ENCODE measurements at regions not wholly inside any gene's neighbourhood (a gene's known extent, or its start where the extent isn't known, plus 50 kb on each side); places are given as distances from the start of the nearest gene placed in this dataset.

DNA sequence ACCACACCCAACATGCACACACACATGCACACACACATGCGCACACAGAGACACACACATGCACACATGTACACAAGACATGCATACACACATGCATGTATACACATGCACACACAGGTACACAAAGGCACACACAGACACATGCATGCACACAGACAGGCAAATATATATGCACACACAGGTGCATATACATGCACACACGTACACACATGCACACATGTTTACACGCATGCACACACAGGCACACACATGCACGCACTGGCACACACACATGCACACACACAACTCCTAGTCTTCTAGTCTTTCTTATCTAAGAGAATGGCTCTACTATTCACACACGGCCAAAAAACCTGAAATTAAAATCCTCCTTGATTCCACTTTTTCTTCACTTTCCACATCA, 222.7 kb upstream of the PLD5 start:
- no peak for DNase-seq (ENCODE audit: low spot score)
- H3K4me3 ChIP-seq: no peak overlapping the region

DNA sequence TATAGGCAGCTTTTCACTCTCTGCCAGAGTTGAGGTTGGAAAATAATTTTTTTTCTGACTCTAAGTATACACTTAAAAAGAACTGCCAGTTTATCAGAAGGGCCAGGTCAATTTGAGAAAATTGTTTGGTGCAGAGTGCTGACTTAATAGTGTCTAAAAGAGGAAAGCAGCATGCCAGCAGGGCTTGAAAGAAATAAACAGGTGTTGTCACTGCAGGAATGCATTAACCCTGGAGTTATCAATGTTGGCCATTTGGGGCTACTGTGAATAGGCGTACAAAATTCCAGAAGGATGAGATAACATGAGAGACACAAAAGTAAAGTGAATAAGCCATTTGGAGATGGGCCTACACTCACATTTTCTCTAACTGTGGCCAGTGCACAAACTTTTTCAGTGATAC, 220.6 kb upstream of the PLD5 start:
- H3K27ac ChIP-seq: no peak overlapping the region
- DNase-seq (ENCODE audit: low spot score): no peak
- TF ChIP-seq, protein P1, sequence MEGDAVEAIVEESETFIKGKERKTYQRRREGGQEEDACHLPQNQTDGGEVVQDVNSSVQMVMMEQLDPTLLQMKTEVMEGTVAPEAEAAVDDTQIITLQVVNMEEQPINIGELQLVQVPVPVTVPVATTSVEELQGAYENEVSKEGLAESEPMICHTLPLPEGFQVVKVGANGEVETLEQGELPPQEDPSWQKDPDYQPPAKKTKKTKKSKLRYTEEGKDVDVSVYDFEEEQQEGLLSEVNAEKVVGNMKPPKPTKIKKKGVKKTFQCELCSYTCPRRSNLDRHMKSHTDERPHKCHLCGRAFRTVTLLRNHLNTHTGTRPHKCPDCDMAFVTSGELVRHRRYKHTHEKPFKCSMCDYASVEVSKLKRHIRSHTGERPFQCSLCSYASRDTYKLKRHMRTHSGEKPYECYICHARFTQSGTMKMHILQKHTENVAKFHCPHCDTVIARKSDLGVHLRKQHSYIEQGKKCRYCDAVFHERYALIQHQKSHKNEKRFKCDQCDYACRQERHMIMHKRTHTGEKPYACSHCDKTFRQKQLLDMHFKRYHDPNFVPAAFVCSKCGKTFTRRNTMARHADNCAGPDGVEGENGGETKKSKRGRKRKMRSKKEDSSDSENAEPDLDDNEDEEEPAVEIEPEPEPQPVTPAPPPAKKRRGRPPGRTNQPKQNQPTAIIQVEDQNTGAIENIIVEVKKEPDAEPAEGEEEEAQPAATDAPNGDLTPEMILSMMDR (IDR thresholded peaks at IDR 0.05): no peak
- H3K4me3 ChIP-seq: no peak overlapping the region

More for the DNA sequence above, 222.7 kb upstream of the PLD5 start:
- H3K27ac ChIP-seq: no peak overlapping the region
- TF ChIP-seq, protein P1 (IDR thresholded peaks at IDR 0.05): no peak

DNA sequence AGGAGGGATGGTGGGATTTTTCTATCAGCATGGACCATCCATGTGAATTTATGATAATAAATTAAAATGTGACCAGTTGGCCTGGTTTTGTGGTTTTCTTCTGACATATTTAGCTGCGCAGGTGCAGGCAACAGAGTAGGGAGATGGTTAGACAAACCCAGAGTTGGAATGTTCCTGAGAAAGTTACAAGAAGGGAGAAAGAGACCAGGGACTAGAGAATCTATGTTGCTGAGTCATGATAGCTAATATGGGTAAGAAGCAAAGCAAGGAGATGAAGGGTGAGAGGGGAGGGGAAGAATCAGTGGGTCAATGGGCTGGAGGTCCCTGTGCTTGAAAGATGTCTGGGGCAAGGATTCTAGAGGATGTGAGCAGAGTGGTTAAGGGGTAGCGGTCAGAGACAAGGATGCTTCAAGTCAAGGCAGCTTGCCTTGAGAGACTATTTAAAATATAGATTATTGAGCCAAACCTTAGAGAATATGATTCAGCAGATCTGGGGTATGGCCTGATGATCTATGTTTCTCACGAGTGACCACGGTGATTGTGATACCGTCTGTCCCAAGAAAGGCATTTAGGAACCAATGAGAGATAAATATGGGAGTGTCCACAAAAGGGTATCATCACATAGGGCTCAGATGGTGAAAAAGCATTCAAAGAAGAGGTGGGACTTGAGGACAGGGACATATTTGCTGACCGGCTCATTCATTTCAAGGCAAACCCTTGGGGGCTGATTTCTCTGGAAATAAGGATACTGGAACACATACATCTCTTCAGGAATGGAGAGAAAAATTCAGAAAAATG, 219.7 kb upstream of the PLD5 start:
- TF ChIP-seq, protein P1 (IDR thresholded peaks at IDR 0.05): no peak

DNA sequence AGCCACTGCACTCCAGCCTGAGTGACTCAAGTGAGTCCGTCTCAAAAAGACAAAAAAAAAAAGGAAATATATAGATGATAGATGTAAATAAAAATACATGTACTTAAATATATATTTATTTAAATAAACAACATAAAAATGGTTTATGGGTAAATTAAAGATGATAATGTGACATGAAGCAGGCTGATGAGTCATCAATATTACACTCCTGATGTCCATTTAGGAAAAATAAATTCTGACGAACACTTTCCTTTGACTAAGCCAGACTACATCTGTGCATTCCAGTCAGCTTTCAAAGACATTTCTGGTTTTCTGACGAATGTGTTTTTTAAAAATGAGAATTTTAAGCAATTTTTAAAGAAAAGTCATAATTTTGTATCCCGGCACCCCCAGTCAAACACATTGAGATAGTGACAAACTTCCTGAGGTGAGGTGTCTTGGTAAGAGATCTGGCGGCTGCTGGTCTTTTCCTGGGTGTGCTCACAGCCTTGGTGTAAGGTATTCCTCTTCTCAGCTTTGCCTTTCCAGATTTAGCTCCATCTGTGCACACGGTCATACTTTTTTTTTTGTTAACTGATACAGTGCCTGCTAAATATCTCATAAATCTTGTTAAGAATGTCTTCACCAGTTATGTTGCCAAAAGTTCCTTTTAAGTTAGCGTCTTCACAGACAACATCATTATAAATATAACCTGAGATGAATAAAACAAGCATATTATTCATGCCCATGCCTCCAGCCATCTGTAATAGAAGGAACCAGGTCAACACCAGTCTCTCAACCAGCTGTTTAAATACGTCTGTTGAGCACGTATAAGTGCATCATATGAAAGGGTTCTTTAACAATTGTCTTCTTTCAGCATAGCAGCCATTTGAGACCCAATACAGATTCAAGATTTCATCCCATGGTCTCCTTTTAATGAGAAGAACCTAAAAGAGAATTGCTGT, 214.5 kb upstream of the PLD5 start:
- no peak overlapping the region for H3K27ac ChIP-seq
- TF ChIP-seq, protein P1 (IDR thresholded peaks at IDR 0.05): no peak
- DNase-seq (ENCODE audit: low spot score): no peak
- no peak overlapping the region for H3K4me3 ChIP-seq

More for the DNA sequence above, 219.7 kb upstream of the PLD5 start:
- H3K27ac ChIP-seq: no peak overlapping the region
- no peak overlapping the region for H3K4me3 ChIP-seq
- no peak for DNase-seq (ENCODE audit: low spot score)

DNA sequence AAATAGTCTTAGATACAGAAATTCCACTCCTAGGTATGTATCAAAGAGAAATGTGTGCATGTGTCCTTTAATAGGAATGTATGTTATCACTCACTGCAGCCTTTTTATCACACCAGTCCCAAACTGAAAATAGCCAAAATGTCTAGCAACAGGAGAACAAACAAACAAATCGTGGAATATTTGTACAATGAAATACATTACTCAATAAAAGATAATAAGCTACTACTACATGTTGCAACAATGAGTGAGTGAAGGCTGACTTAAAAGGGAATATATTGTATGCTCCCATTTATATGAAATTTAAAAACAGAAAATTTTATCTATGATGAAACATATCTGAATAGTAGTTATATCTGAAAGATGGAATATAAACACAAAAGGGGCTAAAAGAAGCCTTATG, 212.1 kb upstream of the PLD5 start:
- no peak for DNase-seq (ENCODE audit: low spot score)
- Histone ChIP-seq H3K27ac (no peak overlapping the region), H3K4me3 (no peak overlapping the region)
- TF ChIP-seq, protein P1 (IDR thresholded peaks at IDR 0.05): no peak

DNA sequence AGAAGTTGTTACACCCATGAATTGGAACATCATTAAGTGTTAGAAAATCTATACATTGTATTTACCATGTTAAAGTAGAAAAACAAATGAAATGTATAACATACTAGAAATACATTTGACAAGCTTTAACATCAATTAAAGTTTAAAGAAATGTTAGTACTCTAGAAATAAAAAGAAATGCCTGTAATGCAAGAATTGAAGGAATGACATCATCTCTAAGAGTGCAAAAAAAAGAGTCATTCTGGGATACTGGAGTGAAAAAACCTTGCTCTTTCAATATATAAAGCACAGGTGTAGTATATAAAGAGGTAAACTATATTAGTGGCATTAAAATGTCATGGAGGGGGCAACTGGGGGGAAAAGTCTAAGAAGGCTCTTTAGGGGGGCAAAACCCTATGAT, 210.8 kb upstream of the PLD5 start:
- no peak for DNase-seq (ENCODE audit: low spot score)
- no peak overlapping the region for H3K4me3 ChIP-seq
- no peak overlapping the region for H3K27ac ChIP-seq
- TF ChIP-seq, protein P1 (IDR thresholded peaks at IDR 0.05): no peak

All from coronary artery (tissue), 2 donors.